A673 (cell line): ENCODE measurements at regions not wholly inside any gene's neighbourhood (a gene's known extent, or its start where the extent isn't known, plus 50 kb on each side); places are given as distances from the start of the nearest gene placed in this dataset.

Experiments
- CTCF ChIP-seq: fragments of 300-800, 200-600 bp; sonication (generic); conservative IDR thresholded peaks from 2 replicates; pipeline ENCODE4 v1.5.1; 2017; ENCODE audit warnings: low read depth, mild to moderate bottlenecking, antibody characterized with exemption, low read length, moderate library complexity, mixed read lengths
- EZH2 ChIP-seq: fragments of 200-600 bp; sonication (generic); IDR thresholded peaks from 2 replicates; pipeline ENCODE4 v1.6.1; 2017; ENCODE audit warnings: borderline replicate concordance, low read depth, mild to moderate bottlenecking, mixed read lengths, antibody characterized with exemption, low read length; ENCODE audit not compliant: poor library complexity, severe bottlenecking

GRCh38 chr17:63041251-63041650 lies 75.2 kb downstream of the TANC2 start:
- TF ChIP-seq CTCF (no peak), EZH2 (no peak)
